Thyroid gland (tissue), 4 donors: ENCODE measurements at regions not wholly inside any gene's neighbourhood (a gene's known extent, or its start where the extent isn't known, plus 50 kb on each side); places are given as distances from the start of the nearest gene placed in this dataset.

Experiments used
- CTCF ChIP-seq, 6 experiments: fragments of 200-600 bp in 3 of 6; fragments of 450-650 bp in 3 of 6; sonication (generic) in 3 of 6; IDR thresholded peaks; one replicate each; pipeline ENCODE4 v1.5.1; 2016 to 2019; ENCODE audit warnings: antibody characterized with exemption in 6 of 6, mild to moderate bottlenecking in 2 of 6, inconsistent platforms in 1 of 6, moderate library complexity in 1 of 6
- POLR2A ChIP-seq, 2 donors: fragments of 450-650 bp; IDR thresholded peaks; one replicate each; pipeline ENCODE4 v1.6.1; 2017; ENCODE audit warnings: antibody characterized with exemption in 2 of 2, mild to moderate bottlenecking in 2 of 2, moderate library complexity in 1 of 2

GRCh38 chr20:4606051-4606450, 80.2 kb upstream of the PRNP start:
- TF ChIP-seq POLR2A (IDR thresholded peaks at IDR 0.05): no peak
- TF ChIP-seq CTCF (IDR thresholded peaks at IDR 0.05): no peak
